Neural progenitor cell (in vitro differentiated cells): ENCODE measurements at regions not wholly inside any gene's neighbourhood (a gene's known extent, or its start where the extent isn't known, plus 50 kb on each side); places are given as distances from the start of the nearest gene placed in this dataset.

Experiments
- DNase-seq: peaks from one replicate; pipeline ENCODE4 v3.0.0-alpha.2; 2016; ENCODE audit warnings: low spot score
- H2AFZ ChIP-seq: fragments of 200-600 bp; sonication (generic); replicated peaks from 2 replicates; pipeline ENCODE4 v1.6.1; 2016; ENCODE audit warnings: antibody characterized with exemption
- H3F3A ChIP-seq: fragments of 200-600 bp; sonication (generic); 2 replicates; pipeline ENCODE4 v1.6.1; 2016; ENCODE audit warnings: antibody characterized with exemption, low read depth
- H3K27ac ChIP-seq: fragments of 200-600 bp; sonication (generic); 2 replicates; pipeline ENCODE4 v1.5.1; 2016; ENCODE audit warnings: mild to moderate bottlenecking
- H3K27me3 ChIP-seq: fragments of 200-600 bp; sonication (generic); 2 replicates; pipeline ENCODE4 v1.6.1; 2016; ENCODE audit warnings: mild to moderate bottlenecking, moderate library complexity
- H3K36me3 ChIP-seq: fragments of 200-600 bp; sonication (generic); 2 replicates; pipeline ENCODE4 v1.5.1; 2016
- H3K4me1 ChIP-seq: fragments of 200-600 bp; sonication (generic); 2 replicates; pipeline ENCODE4 v1.6.1; 2016; ENCODE audit warnings: mixed run types
- H3K4me2 ChIP-seq: fragments of 200-600 bp; sonication (generic); 2 replicates; pipeline ENCODE4 v1.6.1; 2016
- H3K4me3 ChIP-seq: fragments of 200-600 bp; sonication (generic); 2 replicates; pipeline ENCODE4 v1.5.1; 2016
- H3K79me2 ChIP-seq: fragments of 200-600 bp; sonication (generic); 2 replicates; pipeline ENCODE4 v1.6.1; 2016; ENCODE audit warnings: low read depth
- H3K9ac ChIP-seq: fragments of 200-600 bp; sonication (generic); 2 replicates; pipeline ENCODE4 v1.6.1; 2016
- H3K9me3 ChIP-seq: fragments of 200-600 bp; sonication (generic); 2 replicates; pipeline ENCODE4 v1.5.1; 2016; ENCODE audit warnings: low read depth
- H4K20me1 ChIP-seq: fragments of 200-600 bp; sonication (generic); 2 replicates; pipeline ENCODE4 v1.6.1; 2016; ENCODE audit warnings: low read depth
- H3K27ac Mint-ChIP-seq: 3 replicates; pipeline ENCODE4 v1.8.0; 2021; ENCODE audit warnings: mixed read lengths
- H3K27me3 Mint-ChIP-seq: 2 replicates; pipeline ENCODE4 v1.8.0; 2022; ENCODE audit warnings: low read depth, mild to moderate bottlenecking, inconsistent platforms, moderate library complexity, mixed read lengths; ENCODE audit not compliant: insufficient read depth
- H3K36me3 Mint-ChIP-seq: 3 replicates; pipeline ENCODE4 v1.8.0; 2021; ENCODE audit warnings: mixed read lengths
- H3K4me1 Mint-ChIP-seq: 3 replicates; pipeline ENCODE4 v1.8.0; 2021; ENCODE audit warnings: mixed read lengths
- H3K4me3 Mint-ChIP-seq: 3 replicates; pipeline ENCODE4 v1.8.0; 2021; ENCODE audit warnings: mild to moderate bottlenecking, moderate library complexity, mixed read lengths
- H3K9me3 Mint-ChIP-seq: 3 replicates; pipeline ENCODE4 v1.8.0; 2020; ENCODE audit warnings: mixed read lengths
- EZH2 ChIP-seq: fragments of 200-600 bp; sonication (generic); IDR thresholded peaks from 2 replicates; pipeline ENCODE4 v1.6.1; 2017; ENCODE audit warnings: antibody characterized with exemption, mild to moderate bottlenecking, moderate library complexity
- EZH2phosphoT487 ChIP-seq: fragments of 200-600 bp; sonication (generic); IDR thresholded peaks from 2 replicates; pipeline ENCODE4 v1.6.1; 2017; ENCODE audit warnings: antibody characterized with exemption
- TF ChIP-seq, protein P1 (sequence below): fragments of 200-600 bp; sonication (generic); IDR thresholded peaks from 2 replicates; pipeline ENCODE4 v1.5.1; 2017; ENCODE audit warnings: antibody characterized with exemption, mild to moderate bottlenecking

GRCh38 chr18:78528411-78529258 is 451.0 kb upstream of the SALL3 start:
- Histone ChIP-seq H4K20me1 (no peaks in the 10 kb centered on the region), H2AFZ (peak overlapping the region; percentile 34), H3K27ac (no peak overlapping the region), H3K4me2 (no peak overlapping the region), H3K9me3 (no peaks in the 10 kb centered on the region), H3K36me3 (no peaks in the 10 kb centered on the region), H3K9ac (no peak overlapping the region), H3K27me3 (no peaks in the 10 kb centered on the region), H3K79me2 (no peaks in the 10 kb centered on the region), H3K4me3 (no peak overlapping the region), H3K4me1 (peaks cover 18% of the 10 kb centered on the region), H3F3A (no peaks in the 10 kb centered on the region)
- TF ChIP-seq EZH2 (no peak), EZH2phosphoT487 (no peak)
- TF ChIP-seq, protein P1, sequence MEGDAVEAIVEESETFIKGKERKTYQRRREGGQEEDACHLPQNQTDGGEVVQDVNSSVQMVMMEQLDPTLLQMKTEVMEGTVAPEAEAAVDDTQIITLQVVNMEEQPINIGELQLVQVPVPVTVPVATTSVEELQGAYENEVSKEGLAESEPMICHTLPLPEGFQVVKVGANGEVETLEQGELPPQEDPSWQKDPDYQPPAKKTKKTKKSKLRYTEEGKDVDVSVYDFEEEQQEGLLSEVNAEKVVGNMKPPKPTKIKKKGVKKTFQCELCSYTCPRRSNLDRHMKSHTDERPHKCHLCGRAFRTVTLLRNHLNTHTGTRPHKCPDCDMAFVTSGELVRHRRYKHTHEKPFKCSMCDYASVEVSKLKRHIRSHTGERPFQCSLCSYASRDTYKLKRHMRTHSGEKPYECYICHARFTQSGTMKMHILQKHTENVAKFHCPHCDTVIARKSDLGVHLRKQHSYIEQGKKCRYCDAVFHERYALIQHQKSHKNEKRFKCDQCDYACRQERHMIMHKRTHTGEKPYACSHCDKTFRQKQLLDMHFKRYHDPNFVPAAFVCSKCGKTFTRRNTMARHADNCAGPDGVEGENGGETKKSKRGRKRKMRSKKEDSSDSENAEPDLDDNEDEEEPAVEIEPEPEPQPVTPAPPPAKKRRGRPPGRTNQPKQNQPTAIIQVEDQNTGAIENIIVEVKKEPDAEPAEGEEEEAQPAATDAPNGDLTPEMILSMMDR: no peak
- H3K27ac Mint-ChIP-seq: peak overlapping the region; percentile 76
- H3K36me3 Mint-ChIP-seq: no peaks in the 10 kb centered on the region
- no peaks in the 10 kb centered on the region for H3K9me3 Mint-ChIP-seq
- H3K27me3 Mint-ChIP-seq: peaks cover 4% of the 10 kb centered on the region
- DNase-seq: peak; percentile 18
- H3K4me3 Mint-ChIP-seq: no peak overlapping the region
- peaks cover 36% of the 10 kb centered on the region for H3K4me1 Mint-ChIP-seq

DNA sequence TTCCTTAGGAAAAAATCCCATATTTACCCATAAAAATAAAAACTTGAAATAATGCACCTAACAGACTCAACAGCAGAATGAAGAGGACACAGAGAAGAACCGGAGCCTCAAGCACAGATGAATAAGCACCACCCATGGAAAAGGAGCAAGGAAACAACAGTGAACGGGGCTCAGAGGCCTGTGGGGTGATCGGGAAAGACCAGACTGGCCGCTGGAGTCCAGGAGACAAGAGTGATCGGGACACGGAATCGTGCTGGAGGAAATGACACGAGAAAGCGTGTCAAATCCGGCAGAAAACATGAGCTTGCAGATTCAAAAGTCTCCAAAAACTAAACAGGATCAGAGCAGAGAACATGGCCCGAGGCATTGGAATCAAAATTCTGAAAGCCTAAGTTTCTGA is 448.0 kb upstream of the SALL3 start:
- Mint-ChIP-seq H3K27me3 (peaks cover 4% of the 10 kb centered on the region), H3K4me3 (no peak overlapping the region), H3K9me3 (no peaks in the 10 kb centered on the region), H3K36me3 (no peaks in the 10 kb centered on the region), H3K27ac (no peak overlapping the region), H3K4me1 (peaks cover 36% of the 10 kb centered on the region)
- Histone ChIP-seq H3K9me3 (no peaks in the 10 kb centered on the region), H3K27ac (no peak overlapping the region), H3F3A (no peaks in the 10 kb centered on the region), H3K4me3 (no peak overlapping the region), H3K27me3 (no peaks in the 10 kb centered on the region), H3K4me1 (peaks cover 18% of the 10 kb centered on the region), H2AFZ (no peak overlapping the region), H4K20me1 (no peaks in the 10 kb centered on the region), H3K36me3 (no peaks in the 10 kb centered on the region), H3K4me2 (no peak overlapping the region), H3K9ac (no peak overlapping the region), H3K79me2 (no peaks in the 10 kb centered on the region)
- no peak for DNase-seq
- TF ChIP-seq, protein P1: no peak
- no peak for TF ChIP-seq EZH2phosphoT487
- TF ChIP-seq EZH2: no peak

- no peak for DNase-seq
- no peak overlapping the region for H3K4me2 ChIP-seq
- H3K9ac ChIP-seq: no peak overlapping the region
- H4K20me1 ChIP-seq: no peaks in the 10 kb centered on the region
- no peaks in the 10 kb centered on the region for H3F3A ChIP-seq
- no peaks in the 10 kb centered on the region for H3K9me3 ChIP-seq
- no peaks in the 10 kb centered on the region for H3K27me3 ChIP-seq
- no peaks in the 10 kb centered on the region for H3K4me1 ChIP-seq
- Mint-ChIP-seq H3K27me3 (peaks cover 6% of the 10 kb centered on the region), H3K27ac (no peak overlapping the region), H3K4me1 (peaks cover 24% of the 10 kb centered on the region), H3K36me3 (no peaks in the 10 kb centered on the region), H3K4me3 (no peak overlapping the region), H3K9me3 (no peaks in the 10 kb centered on the region)
- no peaks in the 10 kb centered on the region for H3K36me3 ChIP-seq
- no peak overlapping the region for H3K27ac ChIP-seq
- H3K4me3 ChIP-seq: no peak overlapping the region
- H2AFZ ChIP-seq: no peak overlapping the region
- no peaks in the 10 kb centered on the region for H3K79me2 ChIP-seq
- TF ChIP-seq, protein P1: no peak
- TF ChIP-seq EZH2 (no peak), EZH2phosphoT487 (no peak)
These were observed 440.8 kb upstream of the SALL3 start for GRCh38 chr18:78538669-78539440.
